H1 (cell line): ENCODE measurements at regions not wholly inside any gene's neighbourhood (a gene's known extent, or its start where the extent isn't known, plus 50 kb on each side); places are given as distances from the start of the nearest gene placed in this dataset.

Experiments
- CTCF ChIA-PET: fragments of 300-600 bp; sonication (Branson Sonifier 250); formaldehyde crosslinking; loops from one replicate; lab custom pipeline; 2021; ENCODE audit not compliant: partially characterized antibody; lab: Charles Lee
- POLR2A ChIA-PET: fragments of 300-600 bp; sonication (Branson Sonifier 250); formaldehyde crosslinking; loops from one replicate; lab custom pipeline; 2021; ENCODE audit warnings: inconsistent platforms; ENCODE audit not compliant: partially characterized antibody; lab: Charles Lee
- DNase-seq, 2 experiments: peaks; one replicate each; pipeline versions ENCODE4 v3.0.0 to v3.0.0-alpha.2; 2010 to 2022; ENCODE audit warnings: low spot score in 2 of 2, low read depth in 1 of 2, mixed read lengths in 1 of 2
- FAIRE-seq: peaks from 2 replicates; lab custom pipeline; 2011; peaks lifted over from hg19 to GRCh38; lab: Jason Lieb, UNC
- H2AFZ ChIP-seq: 2 replicates; pipeline ENCODE4 v1.8.1; 2012; ENCODE audit warnings: low read length, inconsistent platforms
- H2AK5ac ChIP-seq: 2 replicates; pipeline ENCODE4 v1.6.1; 2013; ENCODE audit warnings: low read depth, low read length
- H2BK120ac ChIP-seq: replicated peaks from 2 replicates; pipeline ENCODE3; 2013; ENCODE audit warnings: low read depth, low read length, inconsistent platforms
- H2BK12ac ChIP-seq: 2 replicates; pipeline ENCODE4 v1.6.1; 2013; ENCODE audit warnings: low read depth, low read length
- H2BK15ac ChIP-seq: 2 replicates; pipeline ENCODE4 v1.6.1; 2013; ENCODE audit warnings: low read length
- H2BK20ac ChIP-seq: 2 replicates; pipeline ENCODE4 v1.6.1; 2013; ENCODE audit warnings: low read length
- H2BK5ac ChIP-seq: 2 replicates; pipeline ENCODE4 v1.6.1; 2013; ENCODE audit warnings: low read depth, low read length
- H3K14ac ChIP-seq: 2 replicates; pipeline ENCODE4 v1.6.1; 2013; ENCODE audit warnings: inconsistent platforms; ENCODE audit not compliant: insufficient read length
- H3K18ac ChIP-seq: 2 replicates; pipeline ENCODE4 v1.6.1; 2013; ENCODE audit warnings: low read length; ENCODE audit errors: extremely low read depth
- H3K23ac ChIP-seq: 2 replicates; pipeline ENCODE4 v1.6.1; 2013; ENCODE audit warnings: inconsistent platforms; ENCODE audit not compliant: insufficient read length
- H3K23me2 ChIP-seq: 2 replicates; pipeline ENCODE4 v1.6.1; 2013; ENCODE audit warnings: low read depth, low read length
- H3K27ac ChIP-seq: 2 replicates; pipeline ENCODE4 v1.6.1; 2011; ENCODE audit warnings: low read depth, low read length, inconsistent platforms
- H3K27me3 ChIP-seq, 4 experiments: replicated peaks in 1 of 4; 1 replicate in 1 of 4; 2 replicates in 3 of 4; pipeline versions ENCODE4 v1.6.1 to v1.8.1; 2011 to 2013; ENCODE audit warnings: low read length in 3 of 4, mild to moderate bottlenecking in 3 of 4, inconsistent platforms in 2 of 4, mixed read lengths in 2 of 4, moderate library complexity in 1 of 4; ENCODE audit not compliant: control insufficient read depth in 3 of 4, insufficient read depth in 3 of 4; ENCODE audit errors: extremely low read depth in 1 of 4
- H3K36me3 ChIP-seq, 4 experiments: 2 replicates each; pipeline versions ENCODE4 v1.6.1 to v1.8.1; 2011 to 2013; ENCODE audit warnings: mild to moderate bottlenecking in 4 of 4, low read length in 3 of 4, moderate library complexity in 2 of 4, control low read depth in 1 of 4, inconsistent platforms in 1 of 4; ENCODE audit not compliant: insufficient read depth in 4 of 4, control insufficient read depth in 2 of 4
- H3K4ac ChIP-seq: replicated peaks from 2 replicates; pipeline ENCODE3; 2013; ENCODE audit warnings: low read length, low read depth, mixed read lengths, inconsistent platforms; ENCODE audit not compliant: insufficient read length
- H3K4me1 ChIP-seq, 4 experiments: replicated peaks in 1 of 4; 1 replicate in 1 of 4; 2 replicates in 3 of 4; pipeline versions ENCODE4 v1.6.1 to v1.8.1; 2011 to 2013; ENCODE audit warnings: low read length in 3 of 4, inconsistent platforms in 2 of 4, mixed read lengths in 1 of 4; ENCODE audit not compliant: insufficient read depth in 4 of 4, control insufficient read depth in 3 of 4
- H3K4me2 ChIP-seq, 2 experiments: 2 replicates each; pipeline versions ENCODE4 v1.6.1 to v1.8.1; 2011 to 2013; ENCODE audit warnings: low read depth in 2 of 2, low read length in 2 of 2, control low read depth in 1 of 2, inconsistent platforms in 1 of 2, mild to moderate bottlenecking in 1 of 2; ENCODE audit not compliant: insufficient read depth in 1 of 2
- H3K4me3 ChIP-seq, 4 experiments: fragments of 200-600, 300-600 bp in 1 of 4; sonication (generic), shearing (Covaris generic), sonication (Bioruptor Twin) in 1 of 4; 2 replicates each; pipeline versions ENCODE4 v1.5.1 to v1.8.1; 2011 to 2016; ENCODE audit warnings: low read length in 4 of 4, low read depth in 3 of 4, control low read depth in 2 of 4, inconsistent platforms in 2 of 4, mild to moderate bottlenecking in 2 of 4, mixed read lengths in 1 of 4, moderate library complexity in 1 of 4; ENCODE audit not compliant: insufficient read depth in 2 of 4; ENCODE audit errors: extremely low read depth in 1 of 4
- H3K56ac ChIP-seq: replicated peaks from 2 replicates; pipeline ENCODE3; 2013; ENCODE audit warnings: low read depth, mild to moderate bottlenecking, mixed read lengths, low read length, inconsistent platforms; ENCODE audit not compliant: insufficient read length
- H3K79me1 ChIP-seq: 2 replicates; pipeline ENCODE4 v1.6.1; 2013; ENCODE audit warnings: low read depth, low read length, control low read depth
- H3K79me2 ChIP-seq, 2 experiments: 2 replicates each; pipeline versions ENCODE4 v1.6.1 to v1.8.1; 2012 to 2013; ENCODE audit warnings: low read length in 2 of 2, mild to moderate bottlenecking in 2 of 2, inconsistent platforms in 1 of 2; ENCODE audit not compliant: insufficient read depth in 2 of 2, control insufficient read depth in 1 of 2
- H3K9ac ChIP-seq, 4 experiments: replicated peaks in 1 of 4; 1 replicate in 1 of 4; 2 replicates in 3 of 4; pipeline versions ENCODE4 v1.6.1 to v1.8.1; 2011 to 2013; ENCODE audit warnings: low read depth in 3 of 4, low read length in 3 of 4, control low read depth in 2 of 4, mild to moderate bottlenecking in 2 of 4, moderate library complexity in 2 of 4, inconsistent platforms in 1 of 4; ENCODE audit errors: extremely low read depth in 1 of 4
- H3K9me3 ChIP-seq, 2 experiments: 2 replicates each; pipeline versions ENCODE4 v1.6.1 to v1.8.1; 2012 to 2013; ENCODE audit warnings: mild to moderate bottlenecking in 2 of 2, moderate library complexity in 2 of 2, control low read depth in 1 of 2, inconsistent platforms in 1 of 2, low read depth in 1 of 2, low read length in 1 of 2, mixed read lengths in 1 of 2; ENCODE audit not compliant: insufficient read depth in 2 of 2
- H4K20me1 ChIP-seq, 2 experiments: replicated peaks in 1 of 2; 2 replicates each; pipeline versions ENCODE3 to v1.8.1; 2011 to 2013; ENCODE audit warnings: inconsistent platforms in 2 of 2, low read length in 2 of 2, mild to moderate bottlenecking in 1 of 2; ENCODE audit not compliant: insufficient read depth in 2 of 2, control insufficient read depth in 1 of 2
- H4K5ac ChIP-seq: 2 replicates; pipeline ENCODE4 v1.6.1; 2013; ENCODE audit warnings: low read length, low read depth, mixed read lengths, inconsistent platforms; ENCODE audit not compliant: insufficient read length
- H4K8ac ChIP-seq: 2 replicates; pipeline ENCODE4 v1.8.0; 2013; ENCODE audit warnings: mild to moderate bottlenecking, moderate library complexity, low read length, inconsistent platforms; ENCODE audit not compliant: insufficient read depth; ENCODE audit errors: extremely low read depth
- H4K91ac ChIP-seq: replicated peaks from 2 replicates; pipeline ENCODE3; 2013; ENCODE audit warnings: low read length, mixed read lengths, inconsistent platforms; ENCODE audit not compliant: insufficient read length
- SIN3A ChIP-seq, 2 experiments: IDR thresholded peaks in 1 of 2; conservative IDR thresholded peaks in 1 of 2; 2 replicates each; pipeline ENCODE4 v1.6.1; 2011 to 2012; ENCODE audit warnings: low read length in 2 of 2, improper control_type of control experiment in 1 of 2, low read depth in 1 of 2, mild to moderate bottlenecking in 1 of 2
- SP2 ChIP-seq: IDR thresholded peaks from 2 replicates; pipeline ENCODE4 v1.6.1; 2012; ENCODE audit warnings: mild to moderate bottlenecking, low read length, inconsistent platforms
- WGBS, 2 experiments: shearing (Covaris generic) in 1 of 2; methylation state at CpG; one replicate each; pipeline versions ENCODE4 v1.1.6 to v1.1.7; 2013 to 2015; ENCODE audit warnings: low lambda C conversion rate in 2 of 2, mixed read lengths in 2 of 2, inconsistent platforms in 1 of 2, low coverage in 1 of 2, missing lambda C conversion rate in 1 of 2; ENCODE audit not compliant: insufficient replicate concordance in 2 of 2, insufficient coverage in 1 of 2, insufficient read length in 1 of 2; ENCODE audit errors: extremely low coverage in 1 of 2, missing lambda C conversion rate in 1 of 2; 5-methylcytosine and 5-hydroxymethylcytosine counted together

DNA sequence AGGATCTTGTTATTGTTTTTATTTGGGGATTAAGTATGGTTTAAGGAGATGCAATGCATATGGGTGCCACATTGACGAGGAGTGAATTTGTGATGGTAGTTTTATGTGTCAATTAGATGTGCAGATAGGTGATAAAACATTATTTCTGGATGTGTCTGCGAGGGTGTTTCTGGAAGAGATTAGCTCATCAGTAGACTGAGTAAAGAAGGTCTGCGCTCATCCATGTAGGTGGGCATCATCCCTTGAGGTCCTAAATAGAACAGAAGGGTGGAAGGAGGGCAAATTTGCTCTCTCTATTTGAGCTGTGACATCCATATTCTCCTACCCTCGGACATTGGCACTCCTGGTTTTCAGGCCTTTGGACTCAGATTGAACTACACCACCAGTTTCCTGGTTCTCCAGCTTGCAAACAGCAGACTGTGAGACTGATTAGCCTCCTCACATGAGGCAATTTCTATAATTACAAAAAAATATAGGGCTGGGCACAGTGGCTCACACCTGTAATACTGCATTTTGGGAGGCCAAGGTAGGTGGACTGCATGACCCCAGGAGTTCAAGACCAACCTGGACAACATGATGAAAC is 118.2 kb upstream of the ZNF678 start:
- Histone ChIP-seq H3K4me2 (no peak overlapping the region), H3K36me3 (no peaks in the 10 kb centered on the region), H3K4me1 (no peaks in the 10 kb centered on the region), H2BK20ac (no peak overlapping the region), H4K8ac (no peak overlapping the region), H3K4ac (no peak overlapping the region), H4K91ac (no peak overlapping the region), H2AK5ac (no peak overlapping the region), H2BK5ac (no peak overlapping the region), H3K14ac (no peak overlapping the region), H3K18ac (no peak overlapping the region), H2BK12ac (no peak overlapping the region), H3K23ac (no peak overlapping the region), H3K9ac (no peak overlapping the region), H4K20me1 (no peaks in the 10 kb centered on the region), H2AFZ (no peak overlapping the region), H3K27ac (no peak overlapping the region), H3K9me3 (no peaks in the 10 kb centered on the region), H3K79me2 (no peaks in the 10 kb centered on the region), H3K27me3 (no peaks in the 10 kb centered on the region), H2BK15ac (no peak overlapping the region), H2BK120ac (no peak overlapping the region), H3K23me2 (0 out of 2 replicates have a peak, but pooled peaks cover 2% of the 10 kb centered on the region), H4K5ac (no peak overlapping the region), H3K56ac (no peak overlapping the region), H3K79me1 (no peaks in the 10 kb centered on the region), H3K4me3 (no peak overlapping the region)
- DNase-seq (no peak), FAIRE-seq (no peak)
- POLR2A ChIA-PET: no interaction called here
- TF ChIP-seq SP2 (no peak), SIN3A (conservative IDR thresholded peaks at IDR 0.05 in 1 of 2, IDR thresholded peaks at IDR 0.05 in 1 of 2; ENCODE audit: low read depth in 1 of 2, low read length in 2 of 2) (no peak)
- CTCF ChIA-PET: interaction anchor here (0.9 to 1.4 kb wide), 2 partner anchors 11 to 397 kb away, joined by 3 read pairs; no protein-coding TSS in a partner anchor
- WGBS, 2 experiments: 93 to 100% methylated on average over 1 to 4 of the region's 4 CpGs
